SJSA1 (cell line): ENCODE measurements at regions not wholly inside any gene's neighbourhood (a gene's known extent, or its start where the extent isn't known, plus 50 kb on each side); places are given as distances from the start of the nearest gene placed in this dataset.

Experiments used
- DNase-seq, 2 experiments: peaks; one replicate each; pipeline ENCODE4 v3.0.0-alpha.2; 2015 to 2020; ENCODE audit warnings: low spot score in 2 of 2, low read depth in 1 of 2
- H3K27ac ChIP-seq: fragments of 250-450 bp; sonication (Bioruptor Pico); 2 replicates; pipeline ENCODE4 v1.5.1; 2020; ENCODE audit warnings: mild to moderate bottlenecking, moderate library complexity
- H3K27me3 ChIP-seq: fragments of 250-450 bp; sonication (Bioruptor Pico); replicated peaks from 2 replicates; pipeline ENCODE4 v1.5.1; 2020; ENCODE audit warnings: mild to moderate bottlenecking, moderate library complexity
- H3K36me3 ChIP-seq: fragments of 250-450 bp; sonication (Bioruptor Pico); 2 replicates; pipeline ENCODE4 v1.5.1; 2020; ENCODE audit warnings: mild to moderate bottlenecking
- H3K4me1 ChIP-seq: fragments of 250-450 bp; sonication (Bioruptor Pico); replicated peaks from 2 replicates; pipeline ENCODE4 v1.6.1; 2021; ENCODE audit warnings: mild to moderate bottlenecking
- H3K4me3 ChIP-seq: fragments of 250-450 bp; sonication (Bioruptor Pico); 2 replicates; pipeline ENCODE4 v1.5.1; 2020; ENCODE audit warnings: mild to moderate bottlenecking
- H3K9me3 ChIP-seq: fragments of 250-450 bp; sonication (Bioruptor Pico); replicated peaks from 2 replicates; pipeline ENCODE4 v1.5.1; 2020; ENCODE audit warnings: mild to moderate bottlenecking

- H3K4me1 ChIP-seq, result peaks cover 55% of the 10 kb centered on the region
- H3K36me3 ChIP-seq, result no peaks in the 10 kb centered on the region; the same call in 1 of the 2 replicates
- DNase-seq, result peak; percentile 85 to 87
Measured at GRCh38 chr14:49999146-49999761, 106.4 kb downstream of the ARF6 start.

GRCh38 chr14:49999826-50000379, 107.0 kb downstream of the ARF6 start:
- H3K27me3 ChIP-seq, result no peaks in the 10 kb centered on the region
- H3K4me1 ChIP-seq, result peaks cover 55% of the 10 kb centered on the region
- H3K27ac ChIP-seq, result peak overlapping the region; percentile 91
- H3K36me3 ChIP-seq, result no peaks in the 10 kb centered on the region; the same call in 1 of the 2 replicates
- DNase-seq, result peak in 1 of 2 experiments; percentile 82
- H3K9me3 ChIP-seq, result no peaks in the 10 kb centered on the region
- no peak overlapping the region for H3K4me3 ChIP-seq

More at GRCh38 chr14:49999146-49999761, 106.4 kb downstream of the ARF6 start:
- H3K27me3 ChIP-seq, result no peaks in the 10 kb centered on the region
- H3K4me3 ChIP-seq, result no peak overlapping the region
- H3K27ac ChIP-seq, result peak overlapping the region; percentile 91
- no peaks in the 10 kb centered on the region for H3K9me3 ChIP-seq

GRCh38 chr14:50000380-50001150, 107.7 kb downstream of the ARF6 start:
- Histone ChIP-seq H3K27ac (peak overlapping the region; percentile 91), H3K9me3 (no peaks in the 10 kb centered on the region), H3K4me3 (peak overlapping the region; percentile 6; the same call in 1 of the 2 replicates), H3K4me1 (peaks cover 55% of the 10 kb centered on the region), H3K36me3 (no peaks in the 10 kb centered on the region; the same call in 1 of the 2 replicates), H3K27me3 (no peaks in the 10 kb centered on the region)
- peak; percentile 80 to 86 for DNase-seq

GRCh38 chr14:50001151-50001998, 108.5 kb downstream of the ARF6 start:
- Histone ChIP-seq H3K4me3 (no peak overlapping the region), H3K9me3 (no peaks in the 10 kb centered on the region), H3K27me3 (no peaks in the 10 kb centered on the region), H3K27ac (peak overlapping the region; percentile 91), H3K4me1 (peaks cover 55% of the 10 kb centered on the region), H3K36me3 (no peaks in the 10 kb centered on the region; the same call in 1 of the 2 replicates)
- DNase-seq, result peak; percentile 64 to 71

GRCh38 chr14:50001999-50002925, 109.4 kb downstream of the ARF6 start:
- no peaks in the 10 kb centered on the region for H3K27me3 ChIP-seq
- peak overlapping the region; percentile 91 for H3K27ac ChIP-seq
- peak overlapping the region; percentile 32 for H3K4me3 ChIP-seq
- no peaks in the 10 kb centered on the region for H3K9me3 ChIP-seq
- peaks cover 55% of the 10 kb centered on the region for H3K4me1 ChIP-seq
- DNase-seq, result no peak
- no peaks in the 10 kb centered on the region; the same call in 1 of the 2 replicates for H3K36me3 ChIP-seq

- H3K36me3 ChIP-seq, result no peaks in the 10 kb centered on the region; the same call in 1 of the 2 replicates
- DNase-seq, result no peak
- no peaks in the 10 kb centered on the region for H3K9me3 ChIP-seq
- H3K4me1 ChIP-seq, result peaks cover 55% of the 10 kb centered on the region
- H3K27ac ChIP-seq, result peak overlapping the region; percentile 91
- peak overlapping the region; percentile 32 for H3K4me3 ChIP-seq
- H3K27me3 ChIP-seq, result no peaks in the 10 kb centered on the region
Measured at GRCh38 chr14:50002926-50003212, 110.0 kb downstream of the ARF6 start.

- Histone ChIP-seq H3K27me3 (no peaks in the 10 kb centered on the region), H3K4me3 (peak overlapping the region; percentile 32), H3K36me3 (no peaks in the 10 kb centered on the region; the same call in 1 of the 2 replicates), H3K27ac (peak overlapping the region; percentile 91), H3K4me1 (peaks cover 53% of the 10 kb centered on the region), H3K9me3 (no peaks in the 10 kb centered on the region)
- DNase-seq, result peak; percentile 78 to 79
Measured at GRCh38 chr14:50003213-50004021, 110.5 kb downstream of the ARF6 start.

GRCh38 chr14:50006141-50006540, 110.2 kb downstream of the VCPKMT start:
- Histone ChIP-seq H3K4me3 (no peak overlapping the region), H3K27me3 (no peaks in the 10 kb centered on the region), H3K27ac (no peak overlapping the region), H3K36me3 (no peaks in the 10 kb centered on the region), H3K9me3 (no peaks in the 10 kb centered on the region), H3K4me1 (peaks cover 27% of the 10 kb centered on the region)
- DNase-seq, result no peak

- Histone ChIP-seq H3K4me3 (no peak overlapping the region), H3K27me3 (no peaks in the 10 kb centered on the region), H3K27ac (no peak overlapping the region), H3K9me3 (no peaks in the 10 kb centered on the region), H3K4me1 (peaks cover 16% of the 10 kb centered on the region), H3K36me3 (no peaks in the 10 kb centered on the region)
- DNase-seq, result no peak
Measured at GRCh38 chr14:50007123-50007903, 109.1 kb downstream of the VCPKMT start.

- no peak overlapping the region for H3K27ac ChIP-seq
- DNase-seq, result no peak
- H3K4me1 ChIP-seq, result peaks cover 4% of the 10 kb centered on the region; the same call in 1 of the 2 replicates
- H3K9me3 ChIP-seq, result no peaks in the 10 kb centered on the region
- no peak overlapping the region for H3K4me3 ChIP-seq
- H3K36me3 ChIP-seq, result no peaks in the 10 kb centered on the region
- H3K27me3 ChIP-seq, result no peaks in the 10 kb centered on the region
Measured at GRCh38 chr14:50008562-50008961, 107.8 kb downstream of the VCPKMT start.

- no peak overlapping the region for H3K4me3 ChIP-seq
- no peaks in the 10 kb centered on the region for H3K9me3 ChIP-seq
- no peak for DNase-seq
- no peak overlapping the region for H3K27ac ChIP-seq
- peaks cover under 1% of the 10 kb centered on the region; the same call in 1 of the 2 replicates for H3K4me1 ChIP-seq
- H3K27me3 ChIP-seq, result no peaks in the 10 kb centered on the region
- no peaks in the 10 kb centered on the region for H3K36me3 ChIP-seq
Measured at GRCh38 chr14:50008974-50009373, 107.4 kb downstream of the VCPKMT start.
